Erythroblast (primary cell): ENCODE measurements at regions not wholly inside any gene's neighbourhood (a gene's known extent, or its start where the extent isn't known, plus 50 kb on each side); places are given as distances from the start of the nearest gene placed in this dataset.

Experiments used
- DNase-seq, 2 experiments: peaks; one replicate each; lab custom pipeline; 2025; lab: John Stamatoyannopoulos, UW
- GATA1 ChIP-seq: IDR thresholded peaks from 2 replicates; pipeline ENCODE4 v1.6.1; 2011; ENCODE audit warnings: low read depth, mild to moderate bottlenecking, control low read depth, low read length, moderate library complexity
- POLR2A ChIP-seq: IDR thresholded peaks from 2 replicates; pipeline ENCODE4 v1.6.1; 2011; ENCODE audit warnings: mild to moderate bottlenecking, low read length

- DNase-seq: peak; percentile 46 to 73
- TF ChIP-seq POLR2A: no peak
- no peak for TF ChIP-seq GATA1
Observed at GRCh38 chr5:4879693-4880303, 260.3 kb upstream of the ADAMTS16 start.

GRCh38 chr5:4880304-4880741 lies 259.8 kb upstream of the ADAMTS16 start:
- no peak for DNase-seq

GRCh38 chr5:4881366-4882002 lies 258.6 kb upstream of the ADAMTS16 start:
- no peak for DNase-seq
- TF ChIP-seq POLR2A (no peak), GATA1 (no peak)

More at GRCh38 chr5:4880304-4880741, 259.8 kb upstream of the ADAMTS16 start:
- TF ChIP-seq POLR2A: no peak
- no peak for TF ChIP-seq GATA1

- no peak for DNase-seq
- TF ChIP-seq GATA1 (no peak), POLR2A (no peak)
Observed at GRCh38 chr5:4882186-4882585, 257.9 kb upstream of the ADAMTS16 start.

- no peak for DNase-seq
- TF ChIP-seq GATA1 (no peak), POLR2A (no peak)
Observed at GRCh38 chr5:4883360-4883759, 256.8 kb upstream of the ADAMTS16 start.

GRCh38 chr5:4893063-4893744 lies 246.9 kb upstream of the ADAMTS16 start:
- no peak for DNase-seq
- TF ChIP-seq GATA1: no peak
- TF ChIP-seq POLR2A: no peak

- DNase-seq: no peak
- TF ChIP-seq GATA1 (no peak), POLR2A (no peak)
Observed at GRCh38 chr5:4896328-4896727, 243.8 kb upstream of the ADAMTS16 start.

GRCh38 chr5:4901305-4901811 lies 238.8 kb upstream of the ADAMTS16 start:
- no peak for DNase-seq

GRCh38 chr5:4901924-4902323 lies 238.2 kb upstream of the ADAMTS16 start:
- no peak for DNase-seq
- TF ChIP-seq POLR2A (no peak), GATA1 (no peak)

More at GRCh38 chr5:4901305-4901811, 238.8 kb upstream of the ADAMTS16 start:
- TF ChIP-seq POLR2A (no peak), GATA1 (no peak)

- no peak for TF ChIP-seq GATA1
- no peak for TF ChIP-seq POLR2A
- DNase-seq: no peak
Observed at GRCh38 chr5:4905674-4906520, 234.2 kb upstream of the ADAMTS16 start.

GRCh38 chr5:4906786-4907185 lies 233.3 kb upstream of the ADAMTS16 start:
- TF ChIP-seq GATA1 (no peak), POLR2A (no peak)
- no peak for DNase-seq

GRCh38 chr5:4907571-4907970 lies 232.6 kb upstream of the ADAMTS16 start:
- TF ChIP-seq GATA1 (no peak), POLR2A (no peak)
- no peak for DNase-seq

GRCh38 chr5:4909086-4909485 lies 231.0 kb upstream of the ADAMTS16 start:
- TF ChIP-seq POLR2A (no peak), GATA1 (no peak)
- DNase-seq: no peak
